ENCODE measurements at regions not wholly inside any gene's neighbourhood (a gene's known extent, or its start where the extent isn't known, plus 50 kb on each side); places are given as distances from the start of the nearest gene placed in this dataset.

DNA sequence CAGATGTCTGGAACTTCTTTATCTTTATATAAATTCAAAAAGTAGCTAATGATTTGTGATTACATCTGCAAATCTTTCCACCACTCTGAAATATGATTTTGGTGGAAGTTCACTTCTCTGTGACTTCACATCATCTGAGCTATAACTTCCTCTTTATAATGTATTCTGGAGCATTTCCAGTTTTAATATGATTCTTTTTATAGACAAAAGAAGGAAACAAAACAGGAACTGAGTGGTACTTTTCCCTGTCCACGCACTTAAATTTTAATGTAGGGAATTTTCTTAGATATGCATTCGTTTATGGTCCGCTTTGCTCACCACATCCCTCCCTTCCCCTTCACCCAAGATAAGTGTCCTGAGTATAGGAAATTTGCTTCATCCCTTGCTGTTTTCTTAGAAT lies 333.5 kb downstream of the CHSY3 start:
- Mint-ChIP-seq H3K4me1 (0 out of 4 replicates have a peak, but pooled peaks cover 0 to 2% of the 10 kb centered on the region in 2 experiments), H3K27ac (no peak overlapping the region), H3K4me3 (no peak overlapping the region), H3K9me3 (no peaks in the 10 kb centered on the region), H3K36me3 (ENCODE audit: insufficient read depth in 1 of 3, low read depth in 3 of 3) (no peaks in the 10 kb centered on the region), H3K27me3 (ENCODE audit: low read depth) (no peaks in the 10 kb centered on the region)
- Histone ChIP-seq H3K18ac (ENCODE audit: insufficient read length, low read depth, low read length) (no peak overlapping the region), H3K23me2 (ENCODE audit: insufficient read length, low read depth, low read length, poor library complexity, severe bottlenecking) (no peaks in the 10 kb centered on the region), H3K9me3 (ENCODE audit: control insufficient read depth, low read depth, low read length) (no peaks in the 10 kb centered on the region), H2AK5ac (ENCODE audit: insufficient read length, low read length) (no peak overlapping the region), H3K27ac (ENCODE audit: insufficient read length, low read depth, low read length) (no peak overlapping the region), H3K4me2 (ENCODE audit: insufficient read depth, insufficient read length, low read length) (no peak overlapping the region), H4K5ac (ENCODE audit: insufficient read length, low read depth, low read length) (no peak overlapping the region), H2BK5ac (ENCODE audit: insufficient read length, low read length) (no peak overlapping the region), H3K4me1 (ENCODE audit: insufficient read depth, low read length) (no peaks in the 10 kb centered on the region), H2AFZ (ENCODE audit: low read length) (no peak overlapping the region), H3K79me1 (ENCODE audit: insufficient read depth, low read depth, low read length, poor library complexity, severe bottlenecking) (no peaks in the 10 kb centered on the region), H3K56ac (ENCODE audit: insufficient read length, low read depth, low read length) (no peak overlapping the region), H3K79me2 (ENCODE audit: insufficient read depth, low read length) (no peaks in the 10 kb centered on the region), H3K23ac (ENCODE audit: insufficient read length, low read depth, low read length) (no peak overlapping the region), H2BK15ac (ENCODE audit: low read depth, low read length) (no peak overlapping the region), H3K14ac (ENCODE audit: insufficient read depth, low read length) (no peak overlapping the region), H2BK12ac (ENCODE audit: insufficient read length, low read depth, low read length) (no peak overlapping the region), H3K4ac (ENCODE audit: low read depth, low read length) (no peak overlapping the region), H4K91ac (ENCODE audit: insufficient read length, low read depth, low read length) (no peak overlapping the region), H4K8ac (replicated peaks; ENCODE audit: insufficient read length, low read depth, low read length) (no peak overlapping the region), H2BK20ac (ENCODE audit: low read depth, low read length, poor library complexity, severe bottlenecking) (no peak overlapping the region), H2BK120ac (ENCODE audit: low read depth, low read length, poor library complexity, severe bottlenecking) (no peak overlapping the region), H3T11ph (ENCODE audit: low read length) (no peak overlapping the region), H3K27me3 (ENCODE audit: insufficient read depth, low read length) (no peaks in the 10 kb centered on the region), H3K9ac (ENCODE audit: extremely low read depth, insufficient read length, low read length) (no peak overlapping the region), H4K20me1 (ENCODE audit: control insufficient read depth, insufficient read depth, insufficient read length) (no peaks in the 10 kb centered on the region)
- TF ChIP-seq, protein P1, sequence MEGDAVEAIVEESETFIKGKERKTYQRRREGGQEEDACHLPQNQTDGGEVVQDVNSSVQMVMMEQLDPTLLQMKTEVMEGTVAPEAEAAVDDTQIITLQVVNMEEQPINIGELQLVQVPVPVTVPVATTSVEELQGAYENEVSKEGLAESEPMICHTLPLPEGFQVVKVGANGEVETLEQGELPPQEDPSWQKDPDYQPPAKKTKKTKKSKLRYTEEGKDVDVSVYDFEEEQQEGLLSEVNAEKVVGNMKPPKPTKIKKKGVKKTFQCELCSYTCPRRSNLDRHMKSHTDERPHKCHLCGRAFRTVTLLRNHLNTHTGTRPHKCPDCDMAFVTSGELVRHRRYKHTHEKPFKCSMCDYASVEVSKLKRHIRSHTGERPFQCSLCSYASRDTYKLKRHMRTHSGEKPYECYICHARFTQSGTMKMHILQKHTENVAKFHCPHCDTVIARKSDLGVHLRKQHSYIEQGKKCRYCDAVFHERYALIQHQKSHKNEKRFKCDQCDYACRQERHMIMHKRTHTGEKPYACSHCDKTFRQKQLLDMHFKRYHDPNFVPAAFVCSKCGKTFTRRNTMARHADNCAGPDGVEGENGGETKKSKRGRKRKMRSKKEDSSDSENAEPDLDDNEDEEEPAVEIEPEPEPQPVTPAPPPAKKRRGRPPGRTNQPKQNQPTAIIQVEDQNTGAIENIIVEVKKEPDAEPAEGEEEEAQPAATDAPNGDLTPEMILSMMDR (conservative IDR thresholded peaks at IDR 0.05) = no peak
- no CpG with 5 or more reads among the region's 3 CpGs for WGBS (ENCODE audit: extremely low coverage, insufficient read length, low lambda C conversion rate)
- DNase-seq = no peak
